ENCODE measurements at regions not wholly inside any gene's neighbourhood (a gene's known extent, or its start where the extent isn't known, plus 50 kb on each side); places are given as distances from the start of the nearest gene placed in this dataset.

DNA sequence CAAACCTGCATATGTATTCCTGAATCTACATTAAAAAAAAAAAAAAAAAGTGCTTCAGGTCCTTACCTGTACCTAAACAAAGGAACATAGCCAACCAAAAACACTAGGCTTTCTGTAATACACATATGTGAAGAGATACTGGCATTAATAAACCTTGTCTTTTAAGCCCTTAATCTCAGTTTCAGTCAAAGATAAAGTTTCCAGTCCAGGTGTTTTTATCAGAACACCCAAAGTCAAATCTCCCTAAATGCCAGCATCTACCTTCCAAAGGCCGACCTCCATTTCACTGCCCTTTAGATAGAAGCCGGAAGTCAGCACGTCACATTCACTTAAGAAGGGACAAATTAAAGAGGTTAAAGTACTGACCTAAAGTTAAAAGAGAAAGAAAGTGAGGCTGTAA is 79.8 kb upstream of the NEBL start:
- Histone ChIP-seq H3K27me3 (ENCODE audit: control insufficient read depth, insufficient read depth, low read length) (no peaks in the 10 kb centered on the region), H3K9me3 (replicated peaks; ENCODE audit: control insufficient read depth, low read depth, low read length) (no peaks in the 10 kb centered on the region), H3K27ac (ENCODE audit: low read length) (no peak overlapping the region), H3K4me3 (ENCODE audit: low read length) (no peak overlapping the region), H3K4me1 (ENCODE audit: control insufficient read depth, insufficient read depth, low read length) (no peaks in the 10 kb centered on the region), H3K36me3 (ENCODE audit: control insufficient read depth, insufficient read depth, low read length) (no peaks in the 10 kb centered on the region)
- no peak for DNase-seq
- WGBS (ENCODE audit: insufficient coverage) = no CpG with 5 or more reads among the region's 3 CpGs

DNA sequence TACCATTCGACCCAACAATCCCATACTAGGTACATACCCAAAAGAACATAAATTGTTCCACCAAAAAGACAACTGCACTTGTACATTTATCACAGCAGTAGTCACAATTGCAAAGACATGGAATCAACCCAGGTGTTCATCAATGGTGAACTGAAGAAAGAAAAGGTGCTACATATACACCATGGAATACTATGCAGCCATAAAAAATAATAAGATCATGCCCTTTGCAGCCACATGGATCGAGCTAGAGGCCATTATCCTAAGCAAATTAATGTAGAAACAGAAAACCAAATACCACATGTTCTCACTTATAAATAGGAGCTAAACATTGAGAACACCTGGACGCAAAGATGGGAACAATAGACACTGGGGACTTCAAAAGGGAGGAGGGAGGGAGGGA is 79.3 kb upstream of the NEBL start:
- no CpG with 5 or more reads among the region's 3 CpGs for WGBS (ENCODE audit: insufficient coverage)
- Histone ChIP-seq H3K4me1 (ENCODE audit: control insufficient read depth, insufficient read depth, low read length) (no peaks in the 10 kb centered on the region), H3K4me3 (ENCODE audit: low read length) (no peak overlapping the region), H3K36me3 (ENCODE audit: control insufficient read depth, insufficient read depth, low read length) (no peaks in the 10 kb centered on the region), H3K27me3 (ENCODE audit: control insufficient read depth, insufficient read depth, low read length) (no peaks in the 10 kb centered on the region), H3K27ac (ENCODE audit: low read length) (no peak overlapping the region), H3K9me3 (replicated peaks; ENCODE audit: control insufficient read depth, low read depth, low read length) (no peaks in the 10 kb centered on the region)
- no peak for DNase-seq

GRCh38 chr10:20975236-20975635 is 78.1 kb upstream of the NEBL start:
- Histone ChIP-seq H3K9me3 (replicated peaks; ENCODE audit: control insufficient read depth, low read depth, low read length) (no peaks in the 10 kb centered on the region), H3K27ac (ENCODE audit: low read length) (no peak overlapping the region), H3K4me1 (ENCODE audit: control insufficient read depth, insufficient read depth, low read length) (no peaks in the 10 kb centered on the region), H3K4me3 (ENCODE audit: low read length) (no peak overlapping the region), H3K27me3 (ENCODE audit: control insufficient read depth, insufficient read depth, low read length) (no peaks in the 10 kb centered on the region), H3K36me3 (ENCODE audit: control insufficient read depth, insufficient read depth, low read length) (no peaks in the 10 kb centered on the region)
- no peak for DNase-seq
- no CpG with 5 or more reads among the region's 4 CpGs for WGBS (ENCODE audit: insufficient coverage)

DNA sequence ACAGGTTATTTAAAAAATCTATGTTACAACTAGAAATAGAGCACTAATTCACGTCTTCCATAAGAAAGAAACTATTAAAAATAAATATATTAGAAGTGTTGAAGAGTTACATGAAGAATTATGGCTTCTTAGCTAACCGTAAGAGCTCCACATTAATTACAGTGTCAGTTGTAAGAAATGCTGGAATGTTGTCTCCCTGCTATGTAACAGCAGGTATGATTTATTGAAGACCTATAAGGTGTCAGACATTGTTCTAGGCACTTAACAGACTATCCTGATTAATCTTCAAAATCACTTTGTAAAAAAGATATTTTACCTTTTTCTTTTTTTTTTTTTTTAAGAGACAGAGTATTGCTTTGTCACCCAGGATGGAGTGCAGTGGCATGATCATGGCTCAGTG is 75.8 kb upstream of the NEBL start:
- no peak for DNase-seq
- Histone ChIP-seq H3K9me3 (replicated peaks; ENCODE audit: control insufficient read depth, low read depth, low read length) (no peaks in the 10 kb centered on the region), H3K4me1 (ENCODE audit: control insufficient read depth, insufficient read depth, low read length) (no peaks in the 10 kb centered on the region), H3K27ac (ENCODE audit: low read length) (no peak overlapping the region), H3K36me3 (ENCODE audit: control insufficient read depth, insufficient read depth, low read length) (no peaks in the 10 kb centered on the region), H3K27me3 (ENCODE audit: control insufficient read depth, insufficient read depth, low read length) (no peaks in the 10 kb centered on the region), H3K4me3 (ENCODE audit: low read length) (no peak overlapping the region)
- WGBS (ENCODE audit: insufficient coverage) = no CpG with 5 or more reads among the region's 2 CpGs

- H3K27ac ChIP-seq (ENCODE audit: low read length) = no peak overlapping the region
- no peaks in the 10 kb centered on the region for H3K27me3 ChIP-seq (ENCODE audit: control insufficient read depth, insufficient read depth, low read length)
- H3K36me3 ChIP-seq (ENCODE audit: control insufficient read depth, insufficient read depth, low read length) = no peaks in the 10 kb centered on the region
- no peaks in the 10 kb centered on the region for H3K4me1 ChIP-seq (ENCODE audit: control insufficient read depth, insufficient read depth, low read length)
- no peak for DNase-seq
- H3K4me3 ChIP-seq (ENCODE audit: low read length) = no peak overlapping the region
- H3K9me3 ChIP-seq (replicated peaks; ENCODE audit: control insufficient read depth, low read depth, low read length) = no peaks in the 10 kb centered on the region
- no CpG with 5 or more reads among the region's 3 CpGs for WGBS (ENCODE audit: insufficient coverage)
Measured at GRCh38 chr10:20971901-20972300, 74.8 kb upstream of the NEBL start.

DNA sequence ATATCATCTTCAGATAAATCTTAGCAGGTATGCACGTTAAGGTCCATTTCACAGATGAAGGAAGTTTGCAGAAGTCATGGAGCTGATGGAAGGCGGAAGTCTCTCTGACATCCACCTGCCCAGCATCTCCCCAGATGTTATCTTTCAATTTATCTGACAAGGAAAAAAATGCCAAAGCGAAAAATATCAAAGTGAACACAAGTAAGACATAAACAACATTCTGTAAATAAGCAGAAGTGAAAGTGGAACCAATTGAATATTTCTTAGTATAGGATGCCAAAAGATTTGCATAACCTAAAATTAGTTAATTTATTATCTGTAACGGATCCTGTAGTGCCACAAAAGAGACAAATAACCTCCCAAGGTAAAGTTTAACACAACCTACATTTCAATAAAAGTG is 73.6 kb upstream of the NEBL start:
- Histone ChIP-seq H3K27ac (ENCODE audit: low read length) (no peak overlapping the region), H3K4me1 (ENCODE audit: control insufficient read depth, insufficient read depth, low read length) (no peaks in the 10 kb centered on the region), H3K36me3 (ENCODE audit: control insufficient read depth, insufficient read depth, low read length) (no peaks in the 10 kb centered on the region), H3K4me3 (ENCODE audit: low read length) (no peak overlapping the region), H3K27me3 (ENCODE audit: control insufficient read depth, insufficient read depth, low read length) (no peaks in the 10 kb centered on the region), H3K9me3 (replicated peaks; ENCODE audit: control insufficient read depth, low read depth, low read length) (no peaks in the 10 kb centered on the region)
- WGBS (ENCODE audit: insufficient coverage) = no CpG with 5 or more reads among the region's 4 CpGs
- DNase-seq = no peak

DNA sequence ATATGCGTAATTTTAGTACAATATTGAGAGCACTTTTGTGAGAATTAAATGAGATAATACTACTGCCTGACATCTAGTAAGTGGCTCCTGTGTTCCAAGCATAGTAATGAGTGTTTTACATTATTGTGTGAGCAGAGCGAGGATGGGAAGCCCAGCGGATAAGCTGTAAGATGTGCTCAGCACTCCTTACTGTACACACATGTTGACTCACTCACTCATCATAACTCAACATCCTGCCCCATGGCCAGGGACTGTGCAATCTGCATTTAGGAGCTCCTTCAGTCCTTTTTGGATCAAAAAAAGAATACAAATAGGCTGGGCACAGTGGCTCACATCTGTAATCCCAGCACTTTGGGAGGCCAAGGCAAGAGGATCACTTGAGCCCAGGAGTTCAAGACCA is 72.9 kb upstream of the NEBL start:
- H3K27ac ChIP-seq (ENCODE audit: low read length) = no peak overlapping the region
- DNase-seq = no peak
- H3K4me1 ChIP-seq (ENCODE audit: control insufficient read depth, insufficient read depth, low read length) = no peaks in the 10 kb centered on the region
- no peaks in the 10 kb centered on the region for H3K27me3 ChIP-seq (ENCODE audit: control insufficient read depth, insufficient read depth, low read length)
- no peak overlapping the region for H3K4me3 ChIP-seq (ENCODE audit: low read length)
- WGBS (ENCODE audit: insufficient coverage) = no CpG with 5 or more reads among the region's 3 CpGs
- H3K36me3 ChIP-seq (ENCODE audit: control insufficient read depth, insufficient read depth, low read length) = no peaks in the 10 kb centered on the region
- H3K9me3 ChIP-seq (replicated peaks; ENCODE audit: control insufficient read depth, low read depth, low read length) = no peaks in the 10 kb centered on the region

DNA sequence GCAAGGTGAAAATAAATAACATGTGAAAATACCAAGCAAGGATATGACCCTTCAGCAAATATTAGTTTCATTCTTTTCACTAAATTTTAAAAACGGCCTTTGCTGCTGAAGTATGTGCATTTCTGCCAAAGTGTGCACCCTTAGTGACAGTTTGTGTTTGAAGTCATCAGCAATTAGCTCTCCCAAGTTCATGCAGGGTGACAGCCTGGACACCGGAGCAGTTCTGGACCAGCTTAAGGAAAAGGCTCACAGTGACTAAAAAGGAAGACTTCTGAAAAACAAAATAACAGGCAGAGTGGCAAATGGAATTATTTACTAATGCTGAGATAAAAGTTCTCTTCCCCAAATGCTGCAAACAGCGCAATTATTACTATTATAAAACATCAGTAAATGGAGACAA is 69.3 kb upstream of the NEBL start:
- Histone ChIP-seq H3K36me3 (ENCODE audit: control insufficient read depth, insufficient read depth, low read length) (no peaks in the 10 kb centered on the region), H3K27me3 (ENCODE audit: control insufficient read depth, insufficient read depth, low read length) (no peaks in the 10 kb centered on the region), H3K9me3 (replicated peaks; ENCODE audit: control insufficient read depth, low read depth, low read length) (no peaks in the 10 kb centered on the region), H3K4me3 (ENCODE audit: low read length) (no peak overlapping the region), H3K4me1 (ENCODE audit: control insufficient read depth, insufficient read depth, low read length) (no peaks in the 10 kb centered on the region), H3K27ac (ENCODE audit: low read length) (no peak overlapping the region)
- no peak for DNase-seq
- no CpG with 5 or more reads among the region's 3 CpGs for WGBS (ENCODE audit: insufficient coverage)

GRCh38 chr10:20963721-20964595 is 66.8 kb upstream of the NEBL start:
- Histone ChIP-seq H3K9me3 (replicated peaks; ENCODE audit: control insufficient read depth, low read depth, low read length) (no peaks in the 10 kb centered on the region), H3K27ac (ENCODE audit: low read length) (no peak overlapping the region), H3K36me3 (ENCODE audit: control insufficient read depth, insufficient read depth, low read length) (no peaks in the 10 kb centered on the region), H3K27me3 (ENCODE audit: control insufficient read depth, insufficient read depth, low read length) (no peaks in the 10 kb centered on the region), H3K4me1 (ENCODE audit: control insufficient read depth, insufficient read depth, low read length) (no peaks in the 10 kb centered on the region), H3K4me3 (ENCODE audit: low read length) (no peak overlapping the region)
- no CpG with 5 or more reads among the region's 5 CpGs for WGBS (ENCODE audit: insufficient coverage)
- no peak for DNase-seq

- no peaks in the 10 kb centered on the region for H3K9me3 ChIP-seq (replicated peaks; ENCODE audit: control insufficient read depth, low read depth, low read length)
- WGBS (ENCODE audit: insufficient coverage) = 67% methylated on average over 1 of the region's 3 CpGs
- H3K27ac ChIP-seq (ENCODE audit: low read length) = no peak overlapping the region
- no peak overlapping the region for H3K4me3 ChIP-seq (ENCODE audit: low read length)
- H3K36me3 ChIP-seq (ENCODE audit: control insufficient read depth, insufficient read depth, low read length) = no peaks in the 10 kb centered on the region
- H3K4me1 ChIP-seq (ENCODE audit: control insufficient read depth, insufficient read depth, low read length) = no peaks in the 10 kb centered on the region
- DNase-seq = no peak
- H3K27me3 ChIP-seq (ENCODE audit: control insufficient read depth, insufficient read depth, low read length) = no peaks in the 10 kb centered on the region
Measured at GRCh38 chr10:20963056-20963455, 65.9 kb upstream of the NEBL start.

DNA sequence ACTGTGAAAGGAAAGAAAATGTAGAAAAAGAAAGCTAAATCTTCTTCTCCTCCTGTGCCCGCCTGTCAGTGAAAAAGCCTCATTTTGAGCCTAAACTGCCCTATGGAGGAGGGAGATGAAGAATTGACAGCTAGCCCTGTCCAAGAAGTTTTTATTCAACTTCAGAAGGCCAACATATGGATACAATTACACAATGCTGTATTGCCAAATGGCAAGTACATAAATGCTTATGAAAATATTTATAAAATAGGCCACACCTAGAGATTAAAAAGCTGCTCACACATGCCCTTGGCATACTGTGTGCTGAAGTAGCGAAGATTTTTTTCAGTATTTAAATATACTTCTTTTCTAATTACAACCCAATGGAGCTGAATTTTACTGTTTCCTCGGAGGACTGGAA is 65.1 kb upstream of the NEBL start:
- WGBS (ENCODE audit: insufficient coverage) = no CpG with 5 or more reads among the region's 3 CpGs
- H3K27ac ChIP-seq (ENCODE audit: low read length) = no peak overlapping the region
- H3K27me3 ChIP-seq (ENCODE audit: control insufficient read depth, insufficient read depth, low read length) = no peaks in the 10 kb centered on the region
- peak; percentile 69 for DNase-seq
- no peak overlapping the region for H3K4me3 ChIP-seq (ENCODE audit: low read length)
- no peaks in the 10 kb centered on the region for H3K36me3 ChIP-seq (ENCODE audit: control insufficient read depth, insufficient read depth, low read length)
- no peaks in the 10 kb centered on the region for H3K4me1 ChIP-seq (ENCODE audit: control insufficient read depth, insufficient read depth, low read length)
- H3K9me3 ChIP-seq (replicated peaks; ENCODE audit: control insufficient read depth, low read depth, low read length) = no peaks in the 10 kb centered on the region
